ENCODE measurements at regions not wholly inside any gene's neighbourhood (a gene's known extent, or its start where the extent isn't known, plus 50 kb on each side); places are given as distances from the start of the nearest gene placed in this dataset.

- Histone ChIP-seq H3K4me1 (no peaks in the 10 kb centered on the region), H3K27me3 (peaks cover 0 to 56% of the 10 kb centered on the region in 2 donors), H3K36me3 (no peaks in the 10 kb centered on the region), H3K9me3 (no peaks in the 10 kb centered on the region), H3K27ac (no peak overlapping the region), H3K4me3 (no peak overlapping the region)
- TF ChIP-seq CTCF (IDR thresholded peaks at IDR 0.05) = no peak
- DNase-seq = no peak
- intact Hi-C loops (cut with DNase I; ENCODE audit: low total_unique reads) = no loop called here
Measured at GRCh38 chr11:70524096-70524922, 126.0 kb downstream of the CTTN start.

- no peak for TF ChIP-seq CTCF (IDR thresholded peaks at IDR 0.05)
- Histone ChIP-seq H3K36me3 (no peaks in the 10 kb centered on the region), H3K4me3 (no peak overlapping the region), H3K27me3 (peaks cover 0 to 56% of the 10 kb centered on the region in 2 donors), H3K27ac (no peak overlapping the region), H3K9me3 (no peaks in the 10 kb centered on the region), H3K4me1 (no peaks in the 10 kb centered on the region)
- intact Hi-C loops (cut with DNase I; ENCODE audit: low total_unique reads) = no loop called here
- no peak for DNase-seq
Measured at GRCh38 chr11:70525006-70525405, 126.7 kb downstream of the CTTN start.

- DNase-seq = no peak
- no peak overlapping the region for H3K27ac ChIP-seq
- no peak for TF ChIP-seq CTCF (IDR thresholded peaks at IDR 0.05)
Measured at GRCh38 chr11:70525466-70525865, 127.1 kb downstream of the CTTN start.

GRCh38 chr11:70526116-70527045 is 128.1 kb downstream of the CTTN start:
- Histone ChIP-seq H3K27me3 (peaks cover 0 to 56% of the 10 kb centered on the region in 2 donors), H3K4me1 (no peaks in the 10 kb centered on the region), H3K27ac (no peak overlapping the region), H3K4me3 (no peak overlapping the region), H3K9me3 (no peaks in the 10 kb centered on the region), H3K36me3 (no peaks in the 10 kb centered on the region)
- no peak for DNase-seq
- intact Hi-C loops (cut with DNase I; ENCODE audit: low total_unique reads) = no loop called here
- TF ChIP-seq CTCF (IDR thresholded peaks at IDR 0.05) = no peak

More at GRCh38 chr11:70525466-70525865, 127.1 kb downstream of the CTTN start:
- Histone ChIP-seq H3K27me3 (peaks cover 0 to 56% of the 10 kb centered on the region in 2 donors), H3K4me1 (no peaks in the 10 kb centered on the region), H3K4me3 (no peak overlapping the region), H3K36me3 (no peaks in the 10 kb centered on the region), H3K9me3 (no peaks in the 10 kb centered on the region)
- intact Hi-C loops (cut with DNase I; ENCODE audit: low total_unique reads) = no loop called here

- no peak for TF ChIP-seq CTCF (IDR thresholded peaks at IDR 0.05)
- intact Hi-C loops (cut with DNase I; ENCODE audit: low total_unique reads) = no loop called here
- no peak for DNase-seq
- Histone ChIP-seq H3K4me3 (no peak overlapping the region), H3K4me1 (no peaks in the 10 kb centered on the region), H3K27me3 (peaks cover 0 to 50% of the 10 kb centered on the region in 2 donors), H3K36me3 (no peaks in the 10 kb centered on the region), H3K27ac (no peak overlapping the region), H3K9me3 (no peaks in the 10 kb centered on the region)
Measured at GRCh38 chr11:70527046-70527395, 128.7 kb downstream of the CTTN start.
